Ureter (tissue), 1 donor: ENCODE measurements at regions not wholly inside any gene's neighbourhood (a gene's known extent, or its start where the extent isn't known, plus 50 kb on each side); places are given as distances from the start of the nearest gene placed in this dataset.
"Not testable (repeated sequence)": the region's sequence is repeated elsewhere in the genome, so short reads cannot be mapped to it uniquely, and the experiment has no call there.

Source experiments
- DNase-seq: peaks from one replicate; pipeline ENCODE4 v3.0.0-alpha.2; 2020; ENCODE audit warnings: low spot score
- donor health status: DM: yes; HTN: yes; CAD: no.

- DNase-seq, result no peak
Observed at GRCh38 chr6:166806217-166806838, 150.0 kb downstream of the RNASET2 start.

GRCh38 chr6:166803471-166803870 lies 152.9 kb downstream of the RNASET2 start:
- no peak for DNase-seq

GRCh38 chr6:166802401-166802800 lies 153.9 kb downstream of the RNASET2 start:
- no peak for DNase-seq

GRCh38 chr6:166800137-166800536 lies 156.2 kb downstream of the RNASET2 start:
- no peak for DNase-seq

GRCh38 chr6:166798652-166799051 lies 157.7 kb downstream of the RNASET2 start:
- no peak for DNase-seq

- no peak for DNase-seq
Observed at GRCh38 chr6:166796610-166797009, 159.7 kb downstream of the RNASET2 start.

GRCh38 chr6:166795879-166796278 lies 160.5 kb downstream of the RNASET2 start:
- DNase-seq, result no peak

- not testable (repeated sequence) for DNase-seq
Observed at GRCh38 chr6:166790808-166791207, 163.8 kb upstream of the RPS6KA2 start.

- not testable (repeated sequence) for DNase-seq
Observed at GRCh38 chr6:166788846-166789529, 161.9 kb upstream of the RPS6KA2 start.

- DNase-seq, result no peak
Observed at GRCh38 chr6:166786704-166787293, 159.7 kb upstream of the RPS6KA2 start.

GRCh38 chr6:166785131-166785530 lies 158.1 kb upstream of the RPS6KA2 start:
- no peak for DNase-seq

- DNase-seq, result no peak
Observed at GRCh38 chr6:166784691-166785090, 157.6 kb upstream of the RPS6KA2 start.

- no peak for DNase-seq
Observed at GRCh38 chr6:166782520-166782919, 155.5 kb upstream of the RPS6KA2 start.

- no peak for DNase-seq
Observed at GRCh38 chr6:166781331-166781730, 154.3 kb upstream of the RPS6KA2 start.

GRCh38 chr6:166779963-166780683 lies 153.1 kb upstream of the RPS6KA2 start:
- peak; percentile 29 for DNase-seq

GRCh38 chr6:166779381-166779780 lies 152.3 kb upstream of the RPS6KA2 start:
- DNase-seq, result peak; percentile 31

- peak; percentile 20 for DNase-seq
Observed at GRCh38 chr6:166778776-166779175, 151.7 kb upstream of the RPS6KA2 start.

GRCh38 chr6:166778046-166778445 lies 151.0 kb upstream of the RPS6KA2 start:
- peak; percentile 5 for DNase-seq

GRCh38 chr6:166777096-166777630 lies 150.1 kb upstream of the RPS6KA2 start:
- peak; percentile 20 for DNase-seq

GRCh38 chr6:166776571-166776970 lies 149.5 kb upstream of the RPS6KA2 start:
- DNase-seq, result no peak

GRCh38 chr6:166775923-166776220 lies 148.8 kb upstream of the RPS6KA2 start:
- DNase-seq, result no peak

- DNase-seq, result peak; percentile 47
Observed at GRCh38 chr6:166775180-166775922, 148.3 kb upstream of the RPS6KA2 start.
